ENCODE measurements at regions not wholly inside any gene's neighbourhood (a gene's known extent, or its start where the extent isn't known, plus 50 kb on each side); places are given as distances from the start of the nearest gene placed in this dataset.

DNA sequence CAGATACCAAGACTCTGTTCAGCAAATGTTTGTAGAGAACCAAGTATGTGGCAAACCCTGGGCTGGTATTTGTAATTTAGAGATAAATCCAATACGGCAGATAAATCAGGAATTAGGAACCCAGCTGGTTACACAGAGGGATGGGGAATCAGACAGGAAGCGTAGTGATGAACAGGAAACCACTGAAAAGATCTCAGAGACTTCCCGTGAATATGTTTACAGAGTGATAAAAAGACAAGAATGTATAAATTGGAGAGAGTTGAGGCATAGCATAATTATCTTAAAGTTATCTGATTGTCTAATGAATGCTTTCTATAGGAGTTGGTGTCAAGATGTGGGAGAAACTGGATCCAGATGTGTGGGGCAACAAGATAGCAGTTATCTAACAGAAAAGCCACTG is 246.6 kb upstream of the SMARCA2 start:
- WGBS, 2 donors = 56 to 58% methylated on average over 3 of the region's 3 CpGs
- H3K27ac ChIP-seq (ENCODE audit: low read depth in 2 of 2, low read length in 1 of 2) = no peak overlapping the region
- no peaks in the 10 kb centered on the region for H3K36me3 ChIP-seq (ENCODE audit: control insufficient read depth in 2 of 2, insufficient read depth in 2 of 2, low read length in 1 of 2)
- no peaks in the 10 kb centered on the region for H3K4me1 ChIP-seq (ENCODE audit: control insufficient read depth in 2 of 2, insufficient read depth in 2 of 2, low read length in 1 of 2)
- H3K27me3 ChIP-seq (ENCODE audit: control insufficient read depth in 1 of 2, insufficient read depth in 2 of 2, low read length in 2 of 2) = no peaks in the 10 kb centered on the region
- H3K4me3 ChIP-seq (ENCODE audit: low read depth in 1 of 2, low read length in 2 of 2) = no peak overlapping the region
- peaks cover 2% of the 10 kb centered on the region in 2 donors for H3K9me3 ChIP-seq (ENCODE audit: control insufficient read depth in 2 of 2, insufficient read depth in 1 of 2, low read depth in 1 of 2, low read length in 1 of 2)

DNA sequence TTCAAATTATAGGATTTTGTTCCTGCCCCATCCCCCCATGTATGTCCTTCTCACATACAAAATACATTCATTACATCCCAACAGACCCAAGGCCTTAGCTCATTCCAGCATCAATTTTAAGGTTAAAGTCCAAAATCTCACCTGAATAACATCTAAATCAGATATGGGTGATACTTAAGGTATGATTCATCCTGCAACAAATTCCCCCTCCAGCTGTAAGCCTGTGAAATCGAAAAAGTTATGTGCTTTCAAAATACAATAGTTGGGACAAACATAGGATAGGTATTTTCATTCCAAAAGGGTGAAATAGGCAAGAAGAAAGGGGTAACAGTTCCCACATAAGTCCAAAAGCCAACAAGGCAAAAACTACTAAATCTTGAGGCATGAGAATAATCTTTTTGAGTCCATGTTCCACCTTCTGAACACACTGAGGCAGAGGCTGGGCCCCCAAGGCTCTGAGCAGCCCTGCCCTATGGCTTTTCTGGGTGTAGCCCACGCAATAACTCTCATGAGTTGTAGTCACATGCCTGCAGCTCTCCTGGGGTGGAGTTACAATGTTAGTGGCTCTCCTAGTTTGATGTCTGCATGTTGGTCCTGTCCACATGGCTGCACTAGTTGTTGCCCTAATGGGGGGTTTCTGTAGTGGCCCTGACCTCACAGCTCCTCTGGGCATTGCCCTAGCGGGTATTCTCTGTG is 243.9 kb upstream of the SMARCA2 start:
- no peaks in the 10 kb centered on the region for H3K4me1 ChIP-seq (ENCODE audit: control insufficient read depth in 2 of 2, insufficient read depth in 2 of 2, low read length in 1 of 2)
- no peaks in the 10 kb centered on the region for H3K36me3 ChIP-seq (ENCODE audit: control insufficient read depth in 2 of 2, insufficient read depth in 2 of 2, low read length in 1 of 2)
- 62 to 67% methylated on average over 3 of the region's 3 CpGs for WGBS, 2 donors
- peaks cover 0 to 2% of the 10 kb centered on the region in 2 donors for H3K9me3 ChIP-seq (ENCODE audit: control insufficient read depth in 2 of 2, insufficient read depth in 1 of 2, low read depth in 1 of 2, low read length in 1 of 2)
- H3K27me3 ChIP-seq (ENCODE audit: control insufficient read depth in 1 of 2, insufficient read depth in 2 of 2, low read length in 2 of 2) = no peaks in the 10 kb centered on the region
- no peak overlapping the region for H3K4me3 ChIP-seq (ENCODE audit: low read depth in 1 of 2, low read length in 2 of 2)
- no peak overlapping the region for H3K27ac ChIP-seq (ENCODE audit: low read depth in 2 of 2, low read length in 1 of 2)

- Histone ChIP-seq H3K36me3 (ENCODE audit: control insufficient read depth in 2 of 2, insufficient read depth in 2 of 2, low read length in 1 of 2) (no peaks in the 10 kb centered on the region), H3K9me3 (ENCODE audit: control insufficient read depth in 2 of 2, insufficient read depth in 1 of 2, low read depth in 1 of 2, low read length in 1 of 2) (peaks cover 0 to 2% of the 10 kb centered on the region in 2 donors), H3K4me1 (ENCODE audit: control insufficient read depth in 2 of 2, insufficient read depth in 2 of 2, low read length in 1 of 2) (no peaks in the 10 kb centered on the region), H3K27me3 (ENCODE audit: control insufficient read depth in 1 of 2, insufficient read depth in 2 of 2, low read length in 2 of 2) (no peaks in the 10 kb centered on the region), H3K4me3 (ENCODE audit: low read depth in 1 of 2, low read length in 2 of 2) (no peak overlapping the region), H3K27ac (ENCODE audit: low read depth in 2 of 2, low read length in 1 of 2) (no peak overlapping the region)
Observed at GRCh38 chr9:1775230-1775629, 239.9 kb upstream of the SMARCA2 start.

DNA sequence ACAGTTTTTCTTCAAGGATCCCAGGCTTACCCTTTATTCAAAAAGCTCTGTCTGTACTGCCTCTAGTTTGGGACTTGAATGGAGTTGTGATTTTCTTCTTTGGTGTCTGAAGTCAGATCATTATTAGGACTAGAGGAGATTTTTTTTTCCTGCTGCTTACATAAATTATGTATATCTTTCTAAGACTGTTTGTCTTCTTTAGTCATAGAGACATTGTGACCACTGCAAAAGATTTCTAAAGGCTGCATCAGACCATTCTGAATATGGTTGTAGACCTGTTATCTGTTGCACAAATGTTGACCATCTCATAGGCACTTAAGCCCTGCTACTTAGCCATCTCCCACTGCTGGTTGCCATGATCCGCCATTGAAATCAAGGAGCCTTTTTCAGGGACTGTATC is 238.5 kb upstream of the SMARCA2 start:
- Histone ChIP-seq H3K4me1 (ENCODE audit: control insufficient read depth in 2 of 2, insufficient read depth in 2 of 2, low read length in 1 of 2) (no peaks in the 10 kb centered on the region), H3K27me3 (ENCODE audit: control insufficient read depth in 1 of 2, insufficient read depth in 2 of 2, low read length in 2 of 2) (no peaks in the 10 kb centered on the region), H3K27ac (ENCODE audit: low read depth in 2 of 2, low read length in 1 of 2) (no peak overlapping the region), H3K36me3 (ENCODE audit: control insufficient read depth in 2 of 2, insufficient read depth in 2 of 2, low read length in 1 of 2) (no peaks in the 10 kb centered on the region), H3K4me3 (ENCODE audit: low read depth in 1 of 2, low read length in 2 of 2) (no peak overlapping the region), H3K9me3 (ENCODE audit: control insufficient read depth in 2 of 2, insufficient read depth in 1 of 2, low read depth in 1 of 2, low read length in 1 of 2) (peaks cover 0 to 2% of the 10 kb centered on the region in 2 donors)
- WGBS, 2 donors = 94 to 98% methylated on average over 1 of the region's 1 CpG

- Histone ChIP-seq H3K9me3 (ENCODE audit: control insufficient read depth in 2 of 2, insufficient read depth in 1 of 2, low read depth in 1 of 2, low read length in 1 of 2) (no peaks in the 10 kb centered on the region), H3K4me3 (ENCODE audit: low read depth in 1 of 2, low read length in 2 of 2) (no peak overlapping the region)
- WGBS, 2 donors = 79 to 91% methylated on average over 6 of the region's 6 CpGs
Observed at GRCh38 chr9:1791191-1791590, 224.0 kb upstream of the SMARCA2 start.

DNA sequence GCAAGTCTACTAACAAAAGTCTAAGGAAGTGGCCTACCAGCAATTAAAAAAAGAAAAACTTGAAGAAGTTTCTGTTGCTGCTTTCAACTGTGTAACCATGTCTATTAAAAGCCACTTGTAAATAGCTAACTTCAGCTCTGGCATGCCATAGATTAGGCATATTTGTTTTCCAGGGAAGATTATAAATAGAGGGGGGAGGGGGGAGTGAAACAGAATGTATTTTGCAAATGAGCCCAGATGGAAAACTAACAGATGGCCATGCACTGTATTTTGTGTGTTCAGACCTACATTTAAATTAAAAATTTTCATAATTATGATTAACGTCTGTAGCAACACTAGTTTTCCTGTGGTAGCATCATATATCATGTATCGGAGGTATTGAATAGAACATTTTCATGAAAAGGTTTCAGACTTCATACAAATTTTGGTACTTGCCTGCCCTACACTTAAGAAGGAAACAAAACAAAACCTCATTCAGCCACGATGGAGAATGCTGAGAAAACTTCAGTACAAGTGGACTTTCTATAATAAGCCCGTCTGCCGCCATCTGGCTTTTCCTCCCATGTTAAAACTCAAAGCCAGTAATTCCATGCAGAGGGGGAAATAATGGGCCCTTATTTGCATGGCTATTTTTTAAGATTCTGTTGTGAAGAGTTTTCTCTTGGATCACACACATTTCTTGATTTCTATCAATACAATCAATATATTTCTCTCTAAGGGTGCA is 220.4 kb upstream of the SMARCA2 start:
- Histone ChIP-seq H3K4me3 (ENCODE audit: low read depth in 1 of 2, low read length in 2 of 2) (no peak overlapping the region), H3K27me3 (ENCODE audit: control insufficient read depth in 1 of 2, insufficient read depth in 2 of 2, low read length in 2 of 2) (no peaks in the 10 kb centered on the region), H3K4me1 (ENCODE audit: control insufficient read depth in 2 of 2, insufficient read depth in 2 of 2, low read length in 1 of 2) (no peaks in the 10 kb centered on the region), H3K27ac (ENCODE audit: low read depth in 2 of 2, low read length in 1 of 2) (no peak overlapping the region), H3K36me3 (ENCODE audit: control insufficient read depth in 2 of 2, insufficient read depth in 2 of 2, low read length in 1 of 2) (no peaks in the 10 kb centered on the region), H3K9me3 (ENCODE audit: control insufficient read depth in 2 of 2, insufficient read depth in 1 of 2, low read depth in 1 of 2, low read length in 1 of 2) (no peaks in the 10 kb centered on the region)
- WGBS, 2 donors = 84 to 90% methylated on average over 5 of the region's 5 CpGs

More at GRCh38 chr9:1791191-1791590, 224.0 kb upstream of the SMARCA2 start:
- Histone ChIP-seq H3K27ac (ENCODE audit: low read depth in 2 of 2, low read length in 1 of 2) (no peak overlapping the region), H3K36me3 (ENCODE audit: control insufficient read depth in 2 of 2, insufficient read depth in 2 of 2, low read length in 1 of 2) (no peaks in the 10 kb centered on the region), H3K4me1 (ENCODE audit: control insufficient read depth in 2 of 2, insufficient read depth in 2 of 2, low read length in 1 of 2) (no peaks in the 10 kb centered on the region), H3K27me3 (ENCODE audit: control insufficient read depth in 1 of 2, insufficient read depth in 2 of 2, low read length in 2 of 2) (no peaks in the 10 kb centered on the region)

GRCh38 chr9:1804128-1804865 is 210.8 kb upstream of the SMARCA2 start:
- no peaks in the 10 kb centered on the region for H3K36me3 ChIP-seq (ENCODE audit: control insufficient read depth in 2 of 2, insufficient read depth in 2 of 2, low read length in 1 of 2)
- H3K4me3 ChIP-seq (ENCODE audit: low read depth in 1 of 2, low read length in 2 of 2) = no peak overlapping the region
- no peaks in the 10 kb centered on the region for H3K4me1 ChIP-seq (ENCODE audit: control insufficient read depth in 2 of 2, insufficient read depth in 2 of 2, low read length in 1 of 2)
- H3K9me3 ChIP-seq (ENCODE audit: control insufficient read depth in 2 of 2, insufficient read depth in 1 of 2, low read depth in 1 of 2, low read length in 1 of 2) = no peaks in the 10 kb centered on the region
- 92 to 95% methylated on average over 4 of the region's 4 CpGs for WGBS, 2 donors
- no peak overlapping the region for H3K27ac ChIP-seq (ENCODE audit: low read depth in 2 of 2, low read length in 1 of 2)
- no peaks in the 10 kb centered on the region for H3K27me3 ChIP-seq (ENCODE audit: control insufficient read depth in 1 of 2, insufficient read depth in 2 of 2, low read length in 2 of 2)

DNA sequence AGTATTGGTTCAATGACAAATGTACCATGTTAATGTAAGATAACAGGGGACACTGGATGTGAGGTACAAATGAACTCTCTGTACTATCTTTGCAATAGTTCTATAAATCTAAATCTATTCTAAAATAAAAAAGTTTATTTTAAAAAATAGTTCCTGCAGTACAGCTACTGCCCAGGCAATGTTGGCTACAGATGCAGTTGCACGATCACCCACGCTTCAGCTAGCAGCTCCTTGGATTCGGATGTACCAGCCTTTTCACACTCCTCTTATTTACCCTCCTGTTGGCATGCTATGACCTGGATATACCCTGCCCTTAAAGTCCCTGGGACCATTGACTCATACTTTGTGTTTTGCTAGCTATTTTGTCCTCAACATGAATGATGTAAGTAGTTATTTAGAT is 185.4 kb upstream of the SMARCA2 start:
- H3K4me3 ChIP-seq (ENCODE audit: low read depth in 1 of 2, low read length in 2 of 2) = no peak overlapping the region
- peaks cover 0 to 3% of the 10 kb centered on the region in 2 donors for H3K27me3 ChIP-seq (ENCODE audit: control insufficient read depth in 1 of 2, insufficient read depth in 2 of 2, low read length in 2 of 2)
- H3K9me3 ChIP-seq (ENCODE audit: control insufficient read depth in 2 of 2, insufficient read depth in 1 of 2, low read depth in 1 of 2, low read length in 1 of 2) = no peaks in the 10 kb centered on the region
- 87 to 88% methylated on average over 3 of the region's 3 CpGs for WGBS, 2 donors
- no peaks in the 10 kb centered on the region for H3K36me3 ChIP-seq (ENCODE audit: control insufficient read depth in 2 of 2, insufficient read depth in 2 of 2, low read length in 1 of 2)
- no peaks in the 10 kb centered on the region for H3K4me1 ChIP-seq (ENCODE audit: control insufficient read depth in 2 of 2, insufficient read depth in 2 of 2, low read length in 1 of 2)
- H3K27ac ChIP-seq (ENCODE audit: low read depth in 2 of 2, low read length in 1 of 2) = no peak overlapping the region

GRCh38 chr9:1832960-1833359 is 182.2 kb upstream of the SMARCA2 start:
- Histone ChIP-seq H3K27ac (ENCODE audit: low read depth in 2 of 2, low read length in 1 of 2) (no peak overlapping the region), H3K4me3 (ENCODE audit: low read depth in 1 of 2, low read length in 2 of 2) (no peak overlapping the region), H3K36me3 (ENCODE audit: control insufficient read depth in 2 of 2, insufficient read depth in 2 of 2, low read length in 1 of 2) (no peaks in the 10 kb centered on the region), H3K4me1 (ENCODE audit: control insufficient read depth in 2 of 2, insufficient read depth in 2 of 2, low read length in 1 of 2) (no peaks in the 10 kb centered on the region), H3K27me3 (ENCODE audit: control insufficient read depth in 1 of 2, insufficient read depth in 2 of 2, low read length in 2 of 2) (peaks cover 0 to 3% of the 10 kb centered on the region in 2 donors), H3K9me3 (ENCODE audit: control insufficient read depth in 2 of 2, insufficient read depth in 1 of 2, low read depth in 1 of 2, low read length in 1 of 2) (no peaks in the 10 kb centered on the region)
- 83 to 84% methylated on average over 8 of the region's 8 CpGs for WGBS, 2 donors
